ENCODE measurements at regions not wholly inside any gene's neighbourhood (a gene's known extent, or its start where the extent isn't known, plus 50 kb on each side); places are given as distances from the start of the nearest gene placed in this dataset.

- no peak for DNase-seq
Observed at GRCh38 chr2:128557831-128558241, 239.2 kb upstream of the HS6ST1 start.

GRCh38 chr2:128558441-128558840 is 239.8 kb upstream of the HS6ST1 start:
- no peak for DNase-seq

GRCh38 chr2:128558895-128559532 is 240.3 kb upstream of the HS6ST1 start:
- no peak for DNase-seq

- DNase-seq, result no peak
Observed at GRCh38 chr2:128559533-128560515, 241.2 kb upstream of the HS6ST1 start.

GRCh38 chr2:128560718-128561117 is 242.1 kb upstream of the HS6ST1 start:
- no peak for DNase-seq

GRCh38 chr2:128562471-128563347 is 244.0 kb upstream of the HS6ST1 start:
- no peak for DNase-seq

- peak; percentile 95 for DNase-seq
Observed at GRCh38 chr2:128563348-128563687, 244.7 kb upstream of the HS6ST1 start.

- DNase-seq, result no peak
Observed at GRCh38 chr2:128564131-128564530, 245.5 kb upstream of the HS6ST1 start.

GRCh38 chr2:128564551-128564950 is 245.9 kb upstream of the HS6ST1 start:
- no peak for DNase-seq

GRCh38 chr2:128565441-128565840 is 246.8 kb upstream of the HS6ST1 start:
- DNase-seq, result no peak

- DNase-seq, result no peak
Observed at GRCh38 chr2:128566671-128567070, 248.0 kb upstream of the HS6ST1 start.

- no peak for DNase-seq
Observed at GRCh38 chr2:128568106-128568505, 249.4 kb upstream of the HS6ST1 start.

- DNase-seq, result no peak
Observed at GRCh38 chr2:128573116-128573515, 254.4 kb upstream of the HS6ST1 start.

GRCh38 chr2:128573531-128573930 is 254.9 kb upstream of the HS6ST1 start:
- no peak for DNase-seq

GRCh38 chr2:128577141-128577930 is 258.7 kb upstream of the HS6ST1 start:
- DNase-seq, result no peak

- DNase-seq, result no peak
Observed at GRCh38 chr2:128578406-128579390, 260.0 kb upstream of the HS6ST1 start.

- DNase-seq, result no peak
Observed at GRCh38 chr2:128579825-128580224, 261.2 kb upstream of the HS6ST1 start.

- DNase-seq, result no peak
Observed at GRCh38 chr2:128580988-128581848, 262.6 kb upstream of the HS6ST1 start.

- DNase-seq, result no peak
Observed at GRCh38 chr2:128581849-128582244, 263.2 kb upstream of the HS6ST1 start.

GRCh38 chr2:128584296-128584890 is 265.7 kb upstream of the HS6ST1 start:
- no peak for DNase-seq
